ENCODE measurements at regions not wholly inside any gene's neighbourhood (a gene's known extent, or its start where the extent isn't known, plus 50 kb on each side); places are given as distances from the start of the nearest gene placed in this dataset.
A peak's percentile ranks its signal among the peaks of the same experiment; 100 is the strongest.

DNA sequence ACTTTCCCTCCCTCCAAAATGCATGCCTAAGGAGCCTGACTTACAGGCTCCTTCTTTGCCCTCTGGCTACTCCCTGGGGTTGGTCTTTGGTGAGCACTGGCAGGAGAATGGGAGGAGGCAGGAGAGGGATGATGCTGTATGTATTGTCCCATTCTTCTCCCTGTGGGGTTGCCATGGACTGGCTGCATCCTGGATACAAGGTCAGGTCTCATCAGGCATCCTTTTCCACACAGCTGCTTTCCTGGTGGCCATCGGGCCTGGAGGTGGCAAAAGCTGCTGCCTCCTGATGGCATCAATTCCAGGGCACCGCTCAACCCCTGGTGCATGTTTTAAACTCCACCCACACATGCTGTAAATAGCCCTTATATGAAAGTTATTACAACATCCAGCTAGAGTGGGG is 257.2 kb downstream of the ETS1 start:
- DNase-seq (no peak), ATAC-seq (peak; percentile 22)
- H3K4me1 ChIP-seq, result peaks cover 0 to 4% of the 10 kb centered on the region in 2 donors
- H3K4me3 ChIP-seq, result no peak overlapping the region
- intact Hi-C loops (cut with DNase I), result no loop called here
- H3K27ac ChIP-seq, result peak overlapping the region in 1 of 2 donors; percentile 40
- H3K9me3 ChIP-seq, result no peaks in the 10 kb centered on the region
- no peaks in the 10 kb centered on the region for H3K36me3 ChIP-seq
- TF ChIP-seq, protein P1, sequence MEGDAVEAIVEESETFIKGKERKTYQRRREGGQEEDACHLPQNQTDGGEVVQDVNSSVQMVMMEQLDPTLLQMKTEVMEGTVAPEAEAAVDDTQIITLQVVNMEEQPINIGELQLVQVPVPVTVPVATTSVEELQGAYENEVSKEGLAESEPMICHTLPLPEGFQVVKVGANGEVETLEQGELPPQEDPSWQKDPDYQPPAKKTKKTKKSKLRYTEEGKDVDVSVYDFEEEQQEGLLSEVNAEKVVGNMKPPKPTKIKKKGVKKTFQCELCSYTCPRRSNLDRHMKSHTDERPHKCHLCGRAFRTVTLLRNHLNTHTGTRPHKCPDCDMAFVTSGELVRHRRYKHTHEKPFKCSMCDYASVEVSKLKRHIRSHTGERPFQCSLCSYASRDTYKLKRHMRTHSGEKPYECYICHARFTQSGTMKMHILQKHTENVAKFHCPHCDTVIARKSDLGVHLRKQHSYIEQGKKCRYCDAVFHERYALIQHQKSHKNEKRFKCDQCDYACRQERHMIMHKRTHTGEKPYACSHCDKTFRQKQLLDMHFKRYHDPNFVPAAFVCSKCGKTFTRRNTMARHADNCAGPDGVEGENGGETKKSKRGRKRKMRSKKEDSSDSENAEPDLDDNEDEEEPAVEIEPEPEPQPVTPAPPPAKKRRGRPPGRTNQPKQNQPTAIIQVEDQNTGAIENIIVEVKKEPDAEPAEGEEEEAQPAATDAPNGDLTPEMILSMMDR (IDR thresholded peaks at IDR 0.05), result no peak
- H3K27me3 ChIP-seq, result no peaks in the 10 kb centered on the region

DNA sequence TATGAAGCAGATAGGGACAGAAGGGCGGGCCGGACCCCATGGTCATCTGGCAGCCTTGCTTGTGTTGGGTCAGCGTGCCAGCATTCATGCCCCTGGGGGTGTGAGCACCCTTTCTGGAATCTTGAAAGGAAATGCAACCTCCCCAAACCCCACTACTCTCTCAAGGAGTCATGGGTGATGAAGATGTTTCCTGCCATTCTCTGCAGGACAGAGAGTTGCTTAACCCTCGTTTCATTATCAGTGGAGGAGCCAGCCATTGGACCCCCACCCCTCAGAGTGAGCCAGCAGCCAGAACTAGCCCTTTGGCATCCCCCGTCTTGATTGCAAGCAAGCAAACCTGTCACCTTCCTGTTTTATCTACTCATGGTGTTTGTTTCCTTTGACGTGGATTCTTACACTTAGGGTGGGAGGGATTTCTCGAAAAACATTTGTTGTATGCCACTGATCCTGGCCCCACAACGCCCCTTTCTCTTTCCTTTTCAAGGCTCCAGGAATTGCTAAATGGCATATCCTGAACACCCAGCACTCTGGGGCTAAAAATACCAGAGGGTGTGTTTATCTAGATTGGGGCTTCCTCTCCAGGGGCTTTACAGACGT is 258.3 kb downstream of the ETS1 start:
- TF ChIP-seq, protein P1 (IDR thresholded peaks at IDR 0.05), result no peak
- Histone ChIP-seq H3K4me1 (peaks cover 0 to 4% of the 10 kb centered on the region in 2 donors), H3K27ac (peak overlapping the region in 1 of 2 donors; percentile 46), H3K9me3 (no peaks in the 10 kb centered on the region), H3K36me3 (no peaks in the 10 kb centered on the region), H3K27me3 (no peaks in the 10 kb centered on the region), H3K4me3 (no peak overlapping the region)
- intact Hi-C loops (cut with DNase I), result no loop called here
- ATAC-seq, result peak; percentile 40
- DNase-seq, result peak in 1 of 4 donors; percentile 26

DNA sequence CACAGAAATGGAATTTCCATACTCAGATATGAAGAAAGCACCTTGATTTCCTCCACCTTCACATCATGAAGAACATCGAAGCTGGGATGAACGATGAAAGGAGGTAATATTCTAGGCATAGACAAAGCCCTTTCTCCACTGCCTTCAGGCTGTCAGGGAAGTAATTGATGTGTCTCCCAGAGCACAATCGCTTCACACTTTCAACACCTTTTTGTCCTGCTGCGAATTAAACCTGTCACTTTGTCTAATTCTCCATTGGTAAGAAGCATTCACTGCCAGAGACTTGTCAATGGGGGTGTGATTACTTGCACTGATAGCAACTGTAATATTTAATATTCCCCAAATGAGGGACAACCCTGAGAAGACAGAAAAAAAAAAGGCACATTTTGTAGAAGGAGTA is 260.1 kb downstream of the ETS1 start:
- no peaks in the 10 kb centered on the region for H3K9me3 ChIP-seq
- H3K27ac ChIP-seq, result peak overlapping the region in 1 of 2 donors; percentile 46
- H3K36me3 ChIP-seq, result no peaks in the 10 kb centered on the region
- TF ChIP-seq, protein P1 (IDR thresholded peaks at IDR 0.05), result no peak
- no peak overlapping the region for H3K4me3 ChIP-seq
- intact Hi-C loops (cut with DNase I), result no loop called here
- DNase-seq, result no peak
- no peak for ATAC-seq
- peaks cover 0 to 11% of the 10 kb centered on the region in 2 donors for H3K4me1 ChIP-seq
- no peaks in the 10 kb centered on the region for H3K27me3 ChIP-seq

- intact Hi-C loops (cut with DNase I), result no loop called here
- H3K36me3 ChIP-seq, result no peaks in the 10 kb centered on the region
- TF ChIP-seq, protein P1 (IDR thresholded peaks at IDR 0.05), result no peak
- H3K4me1 ChIP-seq, result peaks cover 0 to 10% of the 10 kb centered on the region in 2 donors
- ATAC-seq (no peak), DNase-seq (no peak)
- H3K27me3 ChIP-seq, result no peaks in the 10 kb centered on the region
- no peaks in the 10 kb centered on the region for H3K9me3 ChIP-seq
- no peak overlapping the region for H3K27ac ChIP-seq
- no peak overlapping the region for H3K4me3 ChIP-seq
Measured at GRCh38 chr11:128326791-128327190, 260.6 kb downstream of the ETS1 start.

GRCh38 chr11:128324531-128325141 is 262.7 kb downstream of the ETS1 start:
- Histone ChIP-seq H3K4me3 (no peak overlapping the region), H3K4me1 (peaks cover 0 to 6% of the 10 kb centered on the region in 2 donors), H3K27ac (peak overlapping the region in 1 of 2 donors; percentile 30), H3K27me3 (no peaks in the 10 kb centered on the region), H3K9me3 (no peaks in the 10 kb centered on the region), H3K36me3 (no peaks in the 10 kb centered on the region)
- intact Hi-C loops (cut with DNase I), result no loop called here
- DNase-seq (peak in 2 of 4 donors; percentile 37 to 43), ATAC-seq (peak; percentile 68)
- TF ChIP-seq, protein P1 (IDR thresholded peaks at IDR 0.05), result no peak
